Kidney (tissue), 13 donors: ENCODE measurements at regions not wholly inside any gene's neighbourhood (a gene's known extent, or its start where the extent isn't known, plus 50 kb on each side); places are given as distances from the start of the nearest gene placed in this dataset.

ENCODE experiments used
- DNase-seq, 5 donors: peaks; one replicate each; pipeline ENCODE4 v3.0.0-alpha.2; 2013 to 2020
- FAIRE-seq: peaks from 2 replicates; lab custom pipeline; 2012; peaks lifted over from hg19 to GRCh38; lab: Jason Lieb, UNC
- H3K27ac ChIP-seq, 2 donors: one replicate each; pipeline ENCODE4 v1.7.0; 2013; ENCODE audit warnings: low read depth in 2 of 2, low read length in 2 of 2, inconsistent platforms in 1 of 2
- H3K27me3 ChIP-seq: one replicate; pipeline ENCODE4 v1.7.1; 2013; ENCODE audit warnings: low read length, inconsistent platforms; ENCODE audit not compliant: control insufficient read depth, insufficient read depth
- H3K36me3 ChIP-seq, 3 donors: one replicate each; pipeline versions ENCODE4 v1.7.0 to v1.7.1; 2013; ENCODE audit warnings: low read length in 3 of 3, control low read depth in 1 of 3, inconsistent platforms in 1 of 3; ENCODE audit not compliant: insufficient read depth in 3 of 3, control insufficient read depth in 2 of 3
- H3K4me1 ChIP-seq, 3 donors: one replicate each; pipeline versions ENCODE4 v1.7.0 to v1.7.1; 2013; ENCODE audit warnings: low read length in 3 of 3, inconsistent platforms in 1 of 3, low read depth in 1 of 3; ENCODE audit not compliant: control insufficient read depth in 2 of 3, insufficient read depth in 2 of 3
- H3K4me3 ChIP-seq, 3 donors: one replicate each; pipeline versions ENCODE4 v1.7.0 to v1.8.1; 2013; ENCODE audit warnings: low read length in 3 of 3, control low read depth in 1 of 3, inconsistent platforms in 1 of 3
- H3K9ac ChIP-seq, 3 donors: one replicate each; pipeline versions ENCODE4 v1.7.0 to v1.7.1; 2013; ENCODE audit warnings: low read length in 3 of 3, control low read depth in 1 of 3, inconsistent platforms in 1 of 3
- H3K9me3 ChIP-seq, 3 donors: one replicate each; pipeline versions ENCODE4 v1.7.0 to v1.7.1; 2013; ENCODE audit warnings: low read length in 3 of 3, control low read depth in 1 of 3, inconsistent platforms in 1 of 3; ENCODE audit not compliant: control insufficient read depth in 2 of 3, insufficient read depth in 1 of 3
- CTCF ChIP-seq: IDR thresholded peaks from 3 replicates; pipeline ENCODE4 v1.5.1; 2012; ENCODE audit warnings: mild to moderate bottlenecking, moderate library complexity, borderline replicate concordance; ENCODE audit not compliant: insufficient read depth; ENCODE audit errors: extremely low read depth
- intact Hi-C: fragments of 100-400 bp; cut with DNase I; formaldehyde crosslinking; loops from one replicate; pipeline ENCODE4 v1.11.1; 2022
- donor health status: control.
- donor health status: control.
- donor health status: control.
- donor health status: control.
- donor health status: control.
- donor health status: DM: yes; HTN: yes; CAD: no.
- donor health status: Normal renal cell carcinoma (clear cell type).

- Histone ChIP-seq H3K9me3 (no peaks in the 10 kb centered on the region), H3K27me3 (no peaks in the 10 kb centered on the region), H3K36me3 (no peaks in the 10 kb centered on the region), H3K27ac (no peak overlapping the region), H3K9ac (no peak overlapping the region), H3K4me3 (no peak overlapping the region), H3K4me1 (peaks cover 0 to under 1% (median 0%) of the 10 kb centered on the region in 3 donors)
- DNase-seq = peak in 2 of 5 donors; percentile 23 to 80
- intact Hi-C loops = no loop called here
- TF ChIP-seq CTCF = no peak
- no peak for FAIRE-seq
These were observed 122.4 kb downstream of the BCOR start for GRCh38 chrX:39975101-39975925.

- DNase-seq = peak in 1 of 5 donors; percentile 26
- no peak for TF ChIP-seq CTCF
- Histone ChIP-seq H3K27me3 (no peaks in the 10 kb centered on the region), H3K9me3 (no peaks in the 10 kb centered on the region), H3K4me1 (peaks cover 0 to 2% (median 0%) of the 10 kb centered on the region in 3 donors), H3K27ac (no peak overlapping the region), H3K36me3 (no peaks in the 10 kb centered on the region), H3K4me3 (no peak overlapping the region), H3K9ac (no peak overlapping the region)
- intact Hi-C loops = no loop called here
- FAIRE-seq = no peak
These were observed 115.8 kb downstream of the BCOR start for GRCh38 chrX:39981946-39982345.

- H3K27me3 ChIP-seq = no peaks in the 10 kb centered on the region
- H3K9ac ChIP-seq = no peak overlapping the region
- FAIRE-seq = no peak
- H3K36me3 ChIP-seq = no peaks in the 10 kb centered on the region
- H3K4me1 ChIP-seq = peaks cover 0 to 2% (median 0%) of the 10 kb centered on the region in 3 donors
- no peak for TF ChIP-seq CTCF
- no peaks in the 10 kb centered on the region for H3K9me3 ChIP-seq
- H3K4me3 ChIP-seq = no peak overlapping the region
- no peak for DNase-seq
- no peak overlapping the region for H3K27ac ChIP-seq
- intact Hi-C loops = no loop called here
These were observed 114.8 kb downstream of the BCOR start for GRCh38 chrX:39982948-39983347.
